GM19372 (cell line): ENCODE measurements at regions not wholly inside any gene's neighbourhood (a gene's known extent, or its start where the extent isn't known, plus 50 kb on each side); places are given as distances from the start of the nearest gene placed in this dataset.

ENCODE experiments used
- ATAC-seq: cut with Tn5 transposase; IDR thresholded peaks from one replicate; pipeline ENCODE4 v1.9.1; 2021; ENCODE audit warnings: mild to moderate bottlenecking, low read depth, moderate library complexity; ENCODE audit not compliant: unreplicated experiment

DNA sequence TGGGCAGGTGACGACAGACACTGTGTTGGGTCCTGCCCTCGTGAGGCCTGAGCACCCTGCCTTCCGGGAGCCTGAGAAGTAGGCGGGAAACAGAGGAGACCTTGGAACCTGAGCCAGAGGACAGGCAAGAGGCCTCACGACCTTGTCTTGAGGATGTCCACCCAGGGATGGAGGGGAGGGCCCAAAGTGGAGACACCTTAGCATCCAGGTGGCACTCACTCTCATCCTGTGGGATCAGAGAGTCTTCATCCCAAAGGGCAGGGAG lies 347.2 kb downstream of the NPHP4 start:
- no peak for ATAC-seq

DNA sequence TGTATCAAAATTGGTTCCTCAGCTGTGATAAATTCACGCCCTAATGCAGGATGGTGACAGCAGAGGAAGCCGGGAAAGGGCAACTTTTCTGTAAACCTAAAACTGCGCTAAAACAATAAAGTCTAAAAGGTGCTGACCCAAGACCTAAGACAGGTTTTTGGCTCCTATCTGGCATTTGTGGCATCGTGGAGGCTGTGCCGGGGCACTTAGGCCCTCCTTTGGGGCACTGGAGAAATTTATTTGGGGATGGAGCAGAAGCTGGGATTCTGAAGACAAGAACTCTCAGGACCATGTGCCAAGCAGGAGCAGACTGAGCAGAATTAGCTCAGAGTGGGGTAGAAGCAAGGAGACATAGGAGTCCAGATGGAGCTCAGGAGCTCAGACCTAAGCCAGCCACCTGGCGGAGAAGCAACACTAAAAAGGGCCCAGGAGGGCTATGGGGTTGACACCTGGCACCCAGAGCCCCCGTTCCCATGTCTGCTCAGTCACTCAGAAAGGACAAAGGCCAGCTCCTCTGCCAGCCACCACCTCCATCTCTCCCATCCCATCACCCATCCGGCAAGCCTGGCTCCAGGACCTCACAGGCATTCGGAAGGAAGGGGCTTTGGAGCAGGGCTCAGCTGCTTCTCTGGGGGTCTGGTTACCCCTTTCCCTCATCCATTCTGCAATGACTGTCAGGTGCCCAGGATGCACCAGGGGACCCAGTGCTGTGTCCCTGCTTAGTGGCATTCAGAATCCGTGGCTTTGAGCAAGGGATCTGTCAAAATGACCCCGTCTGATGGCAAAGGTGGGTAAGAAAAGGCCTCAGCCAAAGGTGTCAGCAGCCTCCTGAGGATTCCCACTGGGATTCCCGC lies 347.7 kb downstream of the NPHP4 start:
- ATAC-seq = no peak

GRCh38 chr1:5643360-5644107 lies 348.7 kb downstream of the NPHP4 start:
- no peak for ATAC-seq

DNA sequence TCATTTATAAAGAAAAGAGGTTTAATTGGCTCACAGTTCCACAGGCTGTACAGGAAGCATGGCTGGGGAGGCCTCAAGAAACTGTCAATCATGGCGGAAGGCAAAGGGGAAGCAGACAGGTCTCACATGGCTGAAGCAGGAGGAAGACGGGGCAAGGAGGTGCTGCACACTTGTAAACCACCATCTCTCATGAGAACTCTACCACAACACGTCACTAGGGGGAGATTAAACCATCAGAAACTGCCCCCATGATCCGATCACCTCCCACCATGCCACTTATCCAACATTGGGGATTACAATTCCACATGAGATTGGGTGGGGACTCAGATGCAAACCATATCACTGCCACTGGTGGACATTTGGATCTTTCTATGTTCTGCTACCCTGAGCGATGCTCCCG lies 351.4 kb downstream of the NPHP4 start:
- ATAC-seq = no peak

GRCh38 chr1:5639106-5639722 lies 353.0 kb downstream of the NPHP4 start:
- ATAC-seq = no peak

- no peak for ATAC-seq
These were observed 353.6 kb downstream of the NPHP4 start for GRCh38 chr1:5638582-5638981.

DNA sequence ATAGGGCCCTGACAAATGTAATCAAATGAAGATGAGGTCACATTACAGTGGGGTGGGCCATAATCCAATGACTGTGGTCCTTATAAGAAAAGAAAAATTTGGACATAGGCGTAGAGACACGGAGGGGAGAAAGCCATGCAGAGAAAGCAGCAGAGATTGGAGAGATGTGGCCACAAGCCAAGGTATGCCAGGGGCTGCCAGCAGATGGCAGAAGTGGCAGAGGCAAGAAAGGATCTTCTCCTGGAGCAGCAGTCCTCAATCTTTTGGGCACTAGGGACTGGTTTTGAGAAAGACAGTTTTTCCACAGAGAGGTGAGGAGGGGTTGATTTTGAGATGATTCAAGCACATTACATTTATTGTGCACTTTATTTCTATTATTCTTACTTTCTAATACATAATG lies 355.1 kb downstream of the NPHP4 start:
- ATAC-seq = no peak

- ATAC-seq = no peak
These were observed 357.3 kb downstream of the NPHP4 start for GRCh38 chr1:5634893-5635292.

GRCh38 chr1:5632814-5633213 lies 359.4 kb downstream of the NPHP4 start:
- ATAC-seq = no peak

GRCh38 chr1:5632224-5632623 lies 360.0 kb downstream of the NPHP4 start:
- no peak for ATAC-seq

DNA sequence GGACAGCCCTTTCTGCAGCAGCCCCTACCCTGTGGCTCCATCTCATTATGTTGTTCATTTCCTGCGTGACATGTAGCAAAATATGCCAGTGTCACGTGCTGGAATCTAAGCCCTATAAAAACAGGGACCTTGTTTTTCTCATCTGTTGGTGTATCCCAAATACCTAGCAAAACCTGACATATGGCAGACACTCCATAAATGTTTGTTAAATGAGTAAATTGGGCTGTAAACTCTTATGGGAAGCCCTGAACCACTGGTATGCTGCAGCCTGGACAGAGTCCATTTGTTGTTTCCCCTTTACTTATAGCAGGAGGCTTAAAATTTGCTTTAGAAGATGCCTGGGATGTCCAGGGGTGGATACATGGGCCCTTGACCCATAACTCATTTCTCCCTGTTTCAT lies 363.8 kb downstream of the NPHP4 start:
- ATAC-seq = no peak

GRCh38 chr1:5623399-5623798 lies 368.8 kb downstream of the NPHP4 start:
- ATAC-seq = no peak

- ATAC-seq = no peak
These were observed 369.8 kb downstream of the NPHP4 start for GRCh38 chr1:5622412-5622811.

DNA sequence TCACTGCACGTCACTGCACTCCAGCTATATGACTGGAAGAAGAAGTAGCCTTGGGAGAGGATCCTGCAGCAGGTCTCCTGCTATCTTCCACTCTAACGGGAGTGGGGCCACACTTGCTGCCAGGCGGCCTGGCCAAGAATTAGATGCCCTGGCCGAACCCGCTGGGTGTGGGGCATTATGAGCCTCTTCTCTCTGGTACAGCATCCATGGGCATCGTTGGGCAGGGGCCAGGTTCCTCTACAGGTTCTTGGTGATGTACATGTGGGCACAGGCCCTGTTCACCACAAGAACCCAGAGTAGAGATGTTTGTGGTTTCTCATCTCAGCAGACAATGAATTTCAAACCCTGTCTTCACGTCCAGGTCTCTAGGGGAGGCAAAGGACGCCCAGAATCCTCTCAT lies 370.5 kb downstream of the NPHP4 start:
- ATAC-seq = no peak

GRCh38 chr1:5620997-5621396 lies 371.2 kb downstream of the NPHP4 start:
- no peak for ATAC-seq

DNA sequence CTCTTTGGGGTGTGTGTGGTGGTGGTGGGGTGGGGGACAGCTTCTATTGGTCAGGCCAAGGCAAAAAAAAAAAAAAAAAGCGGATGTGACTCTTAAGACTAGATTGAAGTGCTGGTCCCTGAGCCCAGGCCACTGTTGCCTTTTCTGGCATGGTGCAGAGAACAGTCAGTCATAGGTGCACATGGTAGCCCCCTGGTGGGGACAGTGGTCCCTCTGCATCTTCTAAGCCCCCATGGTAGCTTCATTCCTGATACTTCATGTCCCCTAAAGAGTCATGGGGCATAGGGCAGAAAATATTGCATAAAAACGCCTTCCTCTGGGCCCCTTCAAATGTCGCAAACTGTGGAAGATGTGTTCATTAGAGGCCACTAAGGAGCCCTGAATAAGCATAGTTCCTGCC lies 371.8 kb downstream of the NPHP4 start:
- no peak for ATAC-seq

GRCh38 chr1:5619469-5619868 lies 372.8 kb downstream of the NPHP4 start:
- ATAC-seq = no peak

- no peak for ATAC-seq
These were observed 374.7 kb downstream of the NPHP4 start for GRCh38 chr1:5617546-5617945.

GRCh38 chr1:5617179-5617520 lies 375.1 kb downstream of the NPHP4 start:
- ATAC-seq = no peak

DNA sequence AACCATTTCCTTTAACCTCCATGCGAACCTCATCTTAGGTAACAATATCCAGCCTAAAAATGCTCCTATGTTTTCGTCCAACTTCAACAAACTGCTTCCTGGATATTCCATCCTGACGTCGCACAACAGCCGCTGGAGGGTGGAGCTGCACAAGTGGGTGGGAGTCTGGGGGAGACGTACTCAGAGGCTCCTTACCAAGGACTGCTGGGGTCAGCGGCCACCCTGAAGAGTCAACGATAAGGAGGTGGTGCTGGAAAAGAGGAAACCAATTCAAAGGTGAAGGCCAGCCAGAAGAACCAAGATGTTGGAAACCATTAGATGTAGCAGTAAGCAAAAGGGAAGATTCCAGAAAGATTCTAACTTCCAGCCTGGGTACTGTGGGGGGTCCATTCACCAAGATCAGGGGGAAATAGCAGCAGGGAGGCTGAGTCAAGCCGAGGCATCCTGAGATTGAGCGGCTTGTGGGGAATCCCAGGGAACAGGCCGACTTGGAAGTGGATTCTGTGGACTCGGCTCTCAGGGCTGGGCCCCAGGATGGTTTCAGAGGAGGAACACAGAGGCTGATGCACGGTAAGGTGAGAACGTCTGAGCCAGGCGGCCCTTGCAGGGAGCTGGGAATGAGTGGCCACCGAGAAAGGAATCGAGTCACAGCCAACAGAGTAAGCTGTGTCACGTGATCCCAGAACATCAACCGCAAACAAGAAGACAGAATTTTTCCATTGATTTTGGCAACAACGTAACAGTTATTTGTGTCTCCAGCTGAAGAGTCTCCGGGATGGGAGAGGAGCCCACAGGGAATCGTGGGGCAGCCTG lies 375.7 kb downstream of the NPHP4 start:
- ATAC-seq = no peak

DNA sequence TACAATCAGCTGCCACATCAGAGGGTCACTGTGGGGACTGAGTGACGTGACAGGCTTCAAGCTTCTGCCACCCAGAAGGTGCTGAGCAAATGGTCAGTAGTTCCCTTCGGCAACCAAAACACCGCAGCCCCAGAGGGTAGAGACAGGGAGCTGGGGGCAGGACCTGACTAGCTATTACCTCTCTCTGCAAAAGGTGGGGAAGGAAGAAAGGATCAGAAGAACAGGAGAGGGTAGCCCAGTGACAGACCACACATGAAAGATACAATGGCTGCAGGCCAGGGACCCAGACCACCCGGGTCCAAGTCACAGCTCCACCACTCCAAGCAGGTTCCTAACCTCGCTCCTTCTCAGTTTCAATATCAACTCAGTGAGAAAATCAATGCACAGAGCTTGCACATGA lies 377.1 kb downstream of the NPHP4 start:
- ATAC-seq = no peak
